CD4-positive, alpha-beta T cell treated with Interferon alpha-2 for 1 hour (primary cell): ENCODE measurements at regions not wholly inside any gene's neighbourhood (a gene's known extent, or its start where the extent isn't known, plus 50 kb on each side); places are given as distances from the start of the nearest gene placed in this dataset.
"Not testable (repeated sequence)": the region's sequence is repeated elsewhere in the genome, so short reads cannot be mapped to it uniquely, and the experiment has no call there.

Experiments
- DNase-seq, 2 donors: peaks; one replicate each; pipeline ENCODE4 v3.0.0-alpha.2; 2020 to 2022

DNA sequence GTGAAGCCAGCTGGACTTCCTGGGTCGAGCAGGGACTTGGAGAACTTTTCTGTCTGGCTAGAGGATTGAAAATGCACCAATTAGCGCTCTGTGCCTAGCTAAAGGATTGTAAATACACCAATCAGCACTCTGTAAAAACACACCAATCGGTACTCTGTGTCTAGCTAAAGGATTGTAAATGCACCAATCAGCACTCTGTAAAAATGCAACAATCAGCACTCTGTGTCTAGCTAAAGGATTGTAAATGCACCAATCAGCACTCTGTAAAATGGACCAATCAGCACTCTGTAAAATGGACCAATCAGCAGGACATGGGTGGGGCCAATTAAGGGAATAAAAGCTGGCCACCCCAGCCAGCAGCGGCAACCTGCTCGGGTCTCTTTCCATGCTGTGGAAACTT lies 97.3 kb upstream of the GALNT15 start:
- not testable (repeated sequence) for DNase-seq

DNA sequence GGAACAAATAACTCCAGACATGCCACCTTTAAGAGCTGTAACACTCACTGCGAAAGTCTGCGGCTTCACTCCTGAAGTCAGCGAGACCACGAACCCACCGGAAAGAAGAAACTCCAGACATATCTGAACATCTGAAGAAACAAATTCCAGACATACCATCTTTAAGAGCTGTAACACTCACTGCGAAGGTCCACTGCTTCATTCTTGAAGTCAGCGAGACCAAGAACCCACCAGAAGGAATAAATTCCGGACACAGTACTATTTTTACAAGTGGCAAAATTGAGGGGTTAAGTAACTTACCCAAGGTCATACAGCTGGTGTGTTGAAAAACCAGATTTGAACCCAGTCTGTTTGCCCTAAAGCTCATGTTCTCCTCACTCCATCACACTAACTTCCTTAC lies 96.8 kb upstream of the GALNT15 start:
- not testable (repeated sequence) for DNase-seq

GRCh38 chr3:16079519-16079918 lies 95.0 kb upstream of the GALNT15 start:
- DNase-seq = no peak

GRCh38 chr3:16081661-16082060 lies 92.8 kb upstream of the GALNT15 start:
- no peak for DNase-seq

GRCh38 chr3:16084887-16085286 lies 89.6 kb upstream of the GALNT15 start:
- DNase-seq = no peak

DNA sequence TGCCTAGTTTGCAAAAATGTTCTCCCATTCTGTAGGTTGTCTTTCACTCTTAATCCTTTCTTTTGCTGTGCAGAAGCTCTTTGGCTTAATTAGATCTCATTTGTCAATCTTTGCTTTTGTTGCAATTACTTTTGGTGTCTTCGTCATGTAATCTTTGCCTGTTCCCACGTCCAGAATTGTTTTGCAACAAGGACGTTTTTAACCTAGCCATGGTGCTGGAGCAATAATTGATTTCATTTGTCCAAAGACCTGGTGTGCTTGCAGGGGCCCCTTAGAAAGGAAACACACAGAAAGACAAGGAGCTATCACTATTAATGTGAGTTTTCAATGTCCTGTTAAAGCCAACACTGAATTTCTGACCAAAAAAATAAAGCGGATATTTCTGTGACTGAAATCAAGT lies 89.1 kb upstream of the GALNT15 start:
- DNase-seq = no peak

DNA sequence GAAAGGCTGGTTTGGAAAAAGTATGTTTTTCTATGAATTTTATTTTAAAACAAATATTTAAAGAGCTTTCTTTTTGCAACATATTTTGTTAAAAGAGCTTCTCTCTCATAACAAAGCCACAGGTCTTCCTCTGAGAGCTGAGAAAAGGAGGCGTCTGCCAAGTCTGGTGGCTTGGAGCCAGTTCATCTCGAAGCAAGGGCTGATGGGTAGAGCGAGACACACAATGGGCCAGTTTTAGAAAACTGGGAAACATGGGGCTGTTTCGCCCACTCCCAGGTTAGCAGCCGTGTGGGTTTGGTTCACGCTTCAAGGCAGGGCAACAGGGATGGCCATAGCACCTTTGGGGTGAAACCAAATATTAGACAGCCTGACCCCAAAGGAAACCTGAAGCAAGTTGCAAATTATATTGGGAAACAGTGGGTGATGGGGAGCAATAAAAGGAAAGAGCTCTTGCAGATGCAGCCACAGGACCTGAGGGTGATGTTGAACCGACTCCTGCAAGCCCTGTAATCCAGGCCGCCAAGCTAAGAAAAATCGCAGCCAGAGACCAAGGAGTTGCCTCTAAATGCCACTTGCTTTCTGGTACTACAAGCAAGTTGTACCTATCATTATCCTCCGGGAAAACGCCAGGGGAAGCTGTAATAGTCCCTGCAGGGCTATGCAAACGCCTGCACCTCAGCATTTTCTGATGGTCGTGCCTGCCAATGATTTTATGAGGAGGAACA lies 88.4 kb upstream of the GALNT15 start:
- no peak for DNase-seq

GRCh38 chr3:16086690-16087089 lies 87.8 kb upstream of the GALNT15 start:
- no peak for DNase-seq

GRCh38 chr3:16088496-16088895 lies 86.0 kb upstream of the GALNT15 start:
- no peak for DNase-seq

GRCh38 chr3:16089521-16089920 lies 85.0 kb upstream of the GALNT15 start:
- DNase-seq = no peak

- no peak for DNase-seq
Measured at GRCh38 chr3:16090024-16090423, 84.5 kb upstream of the GALNT15 start.

DNA sequence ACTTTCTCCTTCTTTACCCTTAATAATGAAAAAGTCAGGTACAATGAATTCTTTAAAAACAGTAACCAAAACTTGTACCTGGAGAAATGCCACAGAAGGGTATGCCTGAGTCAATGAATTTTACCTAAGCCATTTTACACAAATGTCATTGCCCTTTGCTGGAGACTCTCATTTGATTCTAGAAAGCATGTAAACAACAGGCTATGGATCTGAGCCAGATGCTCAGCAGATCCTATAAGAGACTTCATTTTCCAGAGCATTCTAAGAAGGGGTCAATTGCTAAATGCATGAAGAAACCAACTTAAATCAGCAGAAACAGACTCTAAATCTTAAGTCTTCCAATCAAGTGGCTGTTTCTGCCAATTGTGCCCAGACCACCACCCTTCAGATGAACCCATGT lies 83.8 kb upstream of the GALNT15 start:
- DNase-seq = no peak

DNA sequence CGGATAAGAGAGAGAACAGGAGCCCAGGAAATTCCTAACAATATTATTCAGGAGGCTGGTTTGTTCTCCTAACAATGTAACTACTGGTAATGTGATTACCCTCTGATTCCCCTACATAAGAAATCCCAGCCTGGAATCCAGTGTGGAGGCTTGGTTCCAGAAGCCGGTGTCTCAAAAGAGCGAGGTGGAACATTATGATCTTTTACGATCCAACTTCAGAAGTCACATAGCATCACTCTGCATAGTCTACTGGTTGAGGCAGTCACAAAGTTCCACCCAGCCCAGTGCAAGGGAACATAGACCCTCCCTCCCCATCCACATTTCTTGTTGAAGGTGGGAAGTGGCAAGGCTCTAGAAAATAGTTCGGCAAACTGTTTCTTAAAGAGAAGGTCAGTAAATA lies 81.6 kb upstream of the GALNT15 start:
- DNase-seq = no peak

- no peak for DNase-seq
Measured at GRCh38 chr3:16101295-16102186, 72.9 kb upstream of the GALNT15 start.

- no peak for DNase-seq
Measured at GRCh38 chr3:16102187-16102561, 72.3 kb upstream of the GALNT15 start.

DNA sequence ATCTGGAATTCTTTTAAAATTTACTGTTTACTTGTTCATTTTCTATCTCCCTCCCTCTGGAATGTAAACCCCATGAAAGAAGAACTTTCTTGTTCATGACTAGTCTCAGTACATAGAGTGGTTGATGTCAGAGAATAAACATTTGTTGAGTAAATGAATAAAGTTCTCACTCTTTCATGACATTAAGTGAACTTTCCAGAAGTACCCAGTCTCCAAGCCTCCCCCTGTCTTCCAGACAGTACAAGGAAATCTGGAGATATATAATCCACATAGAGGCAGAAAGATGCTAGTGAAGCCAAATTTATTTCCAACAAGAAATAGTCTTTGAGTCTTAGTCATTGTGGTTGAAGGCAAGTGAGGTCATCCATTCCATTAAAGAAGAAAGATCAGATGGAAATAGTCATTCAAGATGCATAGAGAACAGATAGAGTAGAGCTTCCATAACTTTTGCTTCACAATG lies 71.5 kb upstream of the GALNT15 start:
- no peak for DNase-seq

- no peak for DNase-seq
Measured at GRCh38 chr3:16103472-16103871, 71.0 kb upstream of the GALNT15 start.

DNA sequence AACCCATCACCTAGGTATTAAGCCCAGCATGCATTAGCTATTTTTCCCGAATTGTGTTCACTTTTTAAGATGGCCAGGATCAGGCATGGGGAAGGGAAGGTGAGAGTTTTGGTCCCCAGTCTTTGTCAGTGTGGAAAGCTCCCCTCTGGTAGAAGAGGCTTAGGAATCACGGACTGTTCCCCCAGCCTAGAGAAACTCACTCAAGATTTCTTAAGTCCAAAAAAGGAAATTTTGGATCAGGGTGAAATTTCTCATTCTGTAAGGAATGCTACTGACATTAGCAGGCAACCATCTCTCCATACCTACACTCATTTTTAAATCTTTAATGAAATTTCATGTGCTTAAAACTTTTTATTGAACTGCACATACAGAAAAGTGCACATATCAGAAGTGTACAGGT lies 70.3 kb upstream of the GALNT15 start:
- DNase-seq = no peak

- DNase-seq = no peak
Measured at GRCh38 chr3:16106050-16106449, 68.4 kb upstream of the GALNT15 start.

DNA sequence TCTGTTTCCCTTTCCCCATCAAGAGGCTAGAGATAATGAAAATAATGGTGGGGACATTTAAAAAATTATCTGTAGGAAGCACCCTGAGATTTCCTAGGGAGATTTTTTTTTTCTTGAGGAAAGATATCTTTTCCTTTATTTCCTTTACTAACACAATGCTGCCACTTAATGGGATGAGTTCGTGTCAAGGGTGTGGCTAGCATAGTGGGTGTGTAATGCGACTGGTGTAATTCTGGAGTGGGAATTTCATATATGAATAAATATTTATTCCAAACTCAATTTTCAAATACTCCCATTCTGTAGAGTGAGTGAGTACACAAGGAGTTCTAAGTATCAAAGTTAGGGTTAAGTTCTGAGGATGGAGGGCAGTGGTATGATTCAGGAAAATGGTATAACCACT lies 66.1 kb upstream of the GALNT15 start:
- no peak for DNase-seq

GRCh38 chr3:16109929-16110328 lies 64.6 kb upstream of the GALNT15 start:
- DNase-seq = no peak

- no peak for DNase-seq
Measured at GRCh38 chr3:16112910-16113504, 61.5 kb upstream of the GALNT15 start.

DNA sequence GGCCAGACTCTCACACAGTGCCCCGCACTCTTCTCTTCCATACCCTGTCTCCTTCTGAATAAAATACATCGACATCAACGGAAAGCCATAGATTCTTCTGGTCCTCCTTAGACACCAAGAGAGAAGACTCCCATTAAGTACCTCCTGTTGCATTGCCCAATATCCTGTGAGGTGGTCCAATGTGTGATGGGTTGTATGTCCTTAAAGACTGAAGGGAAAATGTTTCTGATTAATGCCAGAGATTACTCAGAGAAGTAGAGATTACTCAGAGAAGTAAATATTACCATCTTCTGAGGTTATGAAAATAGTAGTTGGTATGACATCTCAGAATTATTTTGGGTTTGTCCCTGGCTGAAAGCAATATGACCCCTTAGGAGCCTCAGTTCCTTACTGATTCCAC lies 60.8 kb upstream of the GALNT15 start:
- DNase-seq = no peak

DNA sequence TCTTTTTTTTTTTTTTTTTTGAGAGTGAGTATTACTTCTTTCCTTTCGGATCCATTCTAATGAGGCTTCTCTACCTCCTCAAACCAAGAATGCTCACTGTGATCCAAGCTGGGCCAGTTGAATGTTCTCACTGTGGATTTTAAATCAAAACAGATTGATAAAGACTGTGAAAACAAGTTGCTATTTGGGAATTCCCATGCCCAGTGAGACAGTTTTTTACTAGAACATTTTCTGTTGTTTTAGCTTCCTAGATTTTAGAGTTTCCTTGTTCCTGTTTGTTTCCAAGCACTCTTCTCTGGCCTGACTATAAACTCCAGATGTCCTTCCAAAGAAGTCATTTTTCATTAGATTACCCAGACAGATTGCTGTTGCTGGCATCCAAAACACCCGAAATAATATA lies 60.1 kb upstream of the GALNT15 start:
- DNase-seq = no peak
